ENCODE measurements at regions not wholly inside any gene's neighbourhood (a gene's known extent, or its start where the extent isn't known, plus 50 kb on each side); places are given as distances from the start of the nearest gene placed in this dataset.
A peak's percentile ranks its signal among the peaks of the same experiment; 100 is the strongest.
"Not testable (repeated sequence)": the region's sequence is repeated elsewhere in the genome, so short reads cannot be mapped to it uniquely, and the experiment has no call there.

GRCh38 chr6:33892581-33893346, 89.0 kb upstream of the MLN start:
- DNase-seq, result no peak

GRCh38 chr6:33888664-33889200, 84.9 kb upstream of the MLN start:
- no peak for DNase-seq

- DNase-seq, result no peak
These were observed 84.4 kb upstream of the MLN start for GRCh38 chr6:33888183-33888582.

GRCh38 chr6:33886673-33887144, 82.9 kb upstream of the MLN start:
- peak; percentile 19 to 31 for DNase-seq

GRCh38 chr6:33885132-33886057, 81.6 kb upstream of the MLN start:
- no peak for DNase-seq

GRCh38 chr6:33883621-33884020, 79.8 kb upstream of the MLN start:
- DNase-seq, result not testable (repeated sequence)

- no peak for DNase-seq
These were observed 78.4 kb upstream of the MLN start for GRCh38 chr6:33882154-33882553.

- no peak for DNase-seq
These were observed 77.0 kb upstream of the MLN start for GRCh38 chr6:33880766-33881165.

GRCh38 chr6:33880104-33880678, 76.4 kb upstream of the MLN start:
- DNase-seq, result no peak

- DNase-seq, result no peak
These were observed 74.8 kb upstream of the MLN start for GRCh38 chr6:33878562-33878961.

- no peak for DNase-seq
These were observed 74.3 kb upstream of the MLN start for GRCh38 chr6:33877982-33878535.

GRCh38 chr6:33875696-33876095, 71.9 kb upstream of the MLN start:
- DNase-seq, result no peak

GRCh38 chr6:33875141-33875581, 71.4 kb upstream of the MLN start:
- no peak for DNase-seq

GRCh38 chr6:33874136-33874760, 70.4 kb upstream of the MLN start:
- no peak for DNase-seq

- DNase-seq, result no peak
These were observed 69.0 kb upstream of the MLN start for GRCh38 chr6:33872761-33873160.

- DNase-seq, result no peak
These were observed 66.1 kb upstream of the MLN start for GRCh38 chr6:33869826-33870423.

GRCh38 chr6:33869121-33869520, 65.3 kb upstream of the MLN start:
- DNase-seq, result no peak

GRCh38 chr6:33868141-33868540, 64.3 kb upstream of the MLN start:
- no peak for DNase-seq

- no peak for DNase-seq
These were observed 61.8 kb upstream of the MLN start for GRCh38 chr6:33865478-33866077.

GRCh38 chr6:33863723-33864440, 60.1 kb upstream of the MLN start:
- DNase-seq, result no peak

GRCh38 chr6:33863084-33863483, 59.3 kb upstream of the MLN start:
- DNase-seq, result no peak
